Gastroesophageal sphincter (tissue), 4 donors: ENCODE measurements at regions not wholly inside any gene's neighbourhood (a gene's known extent, or its start where the extent isn't known, plus 50 kb on each side); places are given as distances from the start of the nearest gene placed in this dataset.

Experiments used
- ATAC-seq: fragments of 150-250 bp; one replicate; pipeline ENCODE4 v1.9.1; 2016; ENCODE audit warnings: mild to moderate bottlenecking, moderate library complexity
- H3K27ac ChIP-seq, 4 donors: fragments of 200-600 bp; sonication (generic) in 3 of 4; 1 replicate in 3 of 4; 2 replicates in 1 of 4; pipeline ENCODE4 v1.5.1; 2016 to 2019
- H3K27me3 ChIP-seq: fragments of 200-600 bp; sonication (generic); one replicate; pipeline ENCODE4 v1.5.1; 2019
- H3K36me3 ChIP-seq, 2 donors: fragments of 200-600 bp; sonication (generic); one replicate each; pipeline ENCODE4 v1.5.1; 2019; ENCODE audit warnings: control low read depth in 1 of 2
- H3K4me1 ChIP-seq, 3 donors: fragments of 200-600 bp; sonication (generic); 1 replicate in 2 of 3; 2 replicates in 1 of 3; pipeline ENCODE4 v1.5.1; 2016 to 2019; ENCODE audit warnings: control low read depth in 2 of 3
- H3K4me3 ChIP-seq, 2 donors: fragments of 200-600 bp; sonication (generic); one replicate each; pipeline ENCODE4 v1.5.1; 2019; ENCODE audit warnings: mild to moderate bottlenecking in 1 of 2, moderate library complexity in 1 of 2
- H3K9me3 ChIP-seq, 3 donors: fragments of 200-600 bp; sonication (generic); one replicate each; pipeline ENCODE4 v1.5.1; 2017 to 2019; ENCODE audit warnings: control low read depth in 2 of 3
- CTCF ChIP-seq, 4 experiments: fragments of 200-600 bp in 2 of 4; fragments of 450-650 bp in 2 of 4; sonication (generic) in 1 of 4; IDR thresholded peaks; one replicate each; pipeline ENCODE4 v1.5.1; 2017 to 2019; ENCODE audit warnings: antibody characterized with exemption in 4 of 4, mild to moderate bottlenecking in 2 of 4, moderate library complexity in 2 of 4
- EP300 ChIP-seq: sonication (generic); formaldehyde crosslinking; IDR thresholded peaks from one replicate; pipeline ENCODE4 v1.6.1; 2017; ENCODE audit warnings: antibody characterized with exemption, mild to moderate bottlenecking
- POLR2A ChIP-seq, 2 donors: fragments of 450-650 bp; IDR thresholded peaks; one replicate each; pipeline ENCODE4 v1.6.1; 2017; ENCODE audit warnings: antibody characterized with exemption in 2 of 2, mild to moderate bottlenecking in 2 of 2, moderate library complexity in 1 of 2
- POLR2AphosphoS5 ChIP-seq: sonication (generic); formaldehyde crosslinking; IDR thresholded peaks from one replicate; pipeline ENCODE4 v1.6.1; 2017; ENCODE audit warnings: antibody characterized with exemption
- WGBS, 2 donors: methylation state at CpG; one replicate each; pipeline ENCODE4 v1.1.5; 2018; ENCODE audit warnings: low coverage in 1 of 2; 5-methylcytosine and 5-hydroxymethylcytosine counted together

GRCh38 chr5:145591578-145591977, 243.6 kb downstream of the PRELID2 start:
- no peak overlapping the region for H3K27ac ChIP-seq
- TF ChIP-seq POLR2AphosphoS5 (no peak), POLR2A (IDR thresholded peaks at IDR 0.05) (no peak), CTCF (IDR thresholded peaks at IDR 0.05) (no peak), EP300 (no peak)
- no peaks in the 10 kb centered on the region for H3K36me3 ChIP-seq
- WGBS, 2 donors = 100% methylated on average over 1 of the region's 1 CpG
- no peak overlapping the region for H3K4me3 ChIP-seq
- peaks cover 0 to 7% (median 0%) of the 10 kb centered on the region in 3 donors for H3K4me1 ChIP-seq
- no peaks in the 10 kb centered on the region for H3K9me3 ChIP-seq
- no peaks in the 10 kb centered on the region for H3K27me3 ChIP-seq
- no peak for ATAC-seq

- no peaks in the 10 kb centered on the region for H3K27me3 ChIP-seq
- WGBS, 2 donors = 74 to 75% methylated on average over 2 of the region's 2 CpGs
- H3K9me3 ChIP-seq = peaks cover 0 to 2% (median 0%) of the 10 kb centered on the region in 3 donors
- H3K4me1 ChIP-seq = peaks cover 0 to 7% (median 0%) of the 10 kb centered on the region in 3 donors
- no peak for TF ChIP-seq POLR2A (IDR thresholded peaks at IDR 0.05)
- no peak for TF ChIP-seq EP300
- no peak for TF ChIP-seq CTCF (IDR thresholded peaks at IDR 0.05)
- no peak for TF ChIP-seq POLR2AphosphoS5
- H3K36me3 ChIP-seq = no peaks in the 10 kb centered on the region
- no peak overlapping the region for H3K27ac ChIP-seq
- ATAC-seq = no peak
- H3K4me3 ChIP-seq = no peak overlapping the region
Observed at GRCh38 chr5:145589063-145589462, 246.1 kb downstream of the PRELID2 start.

- TF ChIP-seq POLR2AphosphoS5 (no peak), EP300 (no peak), CTCF (IDR thresholded peaks at IDR 0.05) (no peak), POLR2A (IDR thresholded peaks at IDR 0.05) (no peak)
- Histone ChIP-seq H3K27ac (no peak overlapping the region), H3K36me3 (no peaks in the 10 kb centered on the region), H3K27me3 (no peaks in the 10 kb centered on the region), H3K9me3 (peaks cover 0 to 6% (median 0%) of the 10 kb centered on the region in 3 donors), H3K4me3 (no peak overlapping the region), H3K4me1 (peaks cover 0 to 7% (median 0%) of the 10 kb centered on the region in 3 donors)
- ATAC-seq = no peak
- WGBS, 2 donors = 50 to 60% methylated on average over 1 to 2 of the region's 2 CpGs
Observed at GRCh38 chr5:145588558-145588957, 246.6 kb downstream of the PRELID2 start.

DNA sequence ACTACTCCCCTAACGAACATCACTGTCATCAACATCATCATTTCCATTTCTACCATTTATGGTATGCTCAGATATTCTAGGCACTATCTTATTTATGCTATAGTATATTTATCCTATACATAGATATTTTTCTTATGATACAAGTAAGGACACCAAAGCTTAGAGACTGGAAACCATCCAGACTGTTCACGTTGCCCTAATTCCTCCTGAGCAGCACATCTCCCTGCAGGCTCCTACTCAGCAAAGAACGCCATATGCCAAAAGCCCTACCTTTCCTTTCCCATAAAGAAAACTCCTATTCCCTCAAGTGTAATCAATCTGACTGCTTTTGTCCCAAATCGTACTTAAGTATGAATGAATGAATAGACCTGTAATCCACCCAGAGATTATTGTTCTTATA, 247.0 kb downstream of the PRELID2 start:
- peaks cover 0 to 7% (median 0%) of the 10 kb centered on the region in 3 donors for H3K4me1 ChIP-seq
- TF ChIP-seq POLR2AphosphoS5 (no peak), CTCF (IDR thresholded peaks at IDR 0.05) (no peak), EP300 (no peak), POLR2A (IDR thresholded peaks at IDR 0.05) (no peak)
- 45 to 53% methylated on average over 4 of the region's 4 CpGs for WGBS, 2 donors

GRCh38 chr5:145587710-145588109, 247.4 kb downstream of the PRELID2 start:
- no peak overlapping the region for H3K4me3 ChIP-seq
- peaks cover 0 to 6% (median 0%) of the 10 kb centered on the region in 3 donors for H3K9me3 ChIP-seq
- H3K27ac ChIP-seq = no peak overlapping the region
- ATAC-seq = peak; percentile 39
- WGBS, 2 donors = 22 to 73% methylated on average over 1 of the region's 1 CpG
- TF ChIP-seq POLR2A (IDR thresholded peaks at IDR 0.05) (no peak), EP300 (no peak), CTCF (IDR thresholded peaks at IDR 0.05) (no peak), POLR2AphosphoS5 (no peak)
- H3K4me1 ChIP-seq = peaks cover 0 to 7% (median 0%) of the 10 kb centered on the region in 3 donors
- no peaks in the 10 kb centered on the region for H3K27me3 ChIP-seq
- no peaks in the 10 kb centered on the region for H3K36me3 ChIP-seq

More for the DNA sequence above, 247.0 kb downstream of the PRELID2 start:
- H3K36me3 ChIP-seq = no peaks in the 10 kb centered on the region
- peaks cover 0 to 6% (median 0%) of the 10 kb centered on the region in 3 donors for H3K9me3 ChIP-seq
- no peak overlapping the region for H3K4me3 ChIP-seq
- no peaks in the 10 kb centered on the region for H3K27me3 ChIP-seq
- ATAC-seq = no peak
- no peak overlapping the region for H3K27ac ChIP-seq
